H1 (cell line): ENCODE measurements at regions not wholly inside any gene's neighbourhood (a gene's known extent, or its start where the extent isn't known, plus 50 kb on each side); places are given as distances from the start of the nearest gene placed in this dataset.

ENCODE experiments used
- CTCF ChIA-PET: fragments of 300-600 bp; sonication (Branson Sonifier 250); formaldehyde crosslinking; loops from one replicate; lab custom pipeline; 2021; ENCODE audit not compliant: partially characterized antibody; lab: Charles Lee
- POLR2A ChIA-PET: fragments of 300-600 bp; sonication (Branson Sonifier 250); formaldehyde crosslinking; loops from one replicate; lab custom pipeline; 2021; ENCODE audit warnings: inconsistent platforms; ENCODE audit not compliant: partially characterized antibody; lab: Charles Lee
- DNase-seq, 2 experiments: peaks; one replicate each; pipeline versions ENCODE4 v3.0.0 to v3.0.0-alpha.2; 2010 to 2022; ENCODE audit warnings: low spot score in 2 of 2, low read depth in 1 of 2, mixed read lengths in 1 of 2
- FAIRE-seq: peaks from 2 replicates; lab custom pipeline; 2011; peaks lifted over from hg19 to GRCh38; lab: Jason Lieb, UNC
- H2AFZ ChIP-seq: 2 replicates; pipeline ENCODE4 v1.8.1; 2012; ENCODE audit warnings: low read length, inconsistent platforms
- H2AK5ac ChIP-seq: 2 replicates; pipeline ENCODE4 v1.6.1; 2013; ENCODE audit warnings: low read depth, low read length
- H2BK120ac ChIP-seq: replicated peaks from 2 replicates; pipeline ENCODE3; 2013; ENCODE audit warnings: low read depth, low read length, inconsistent platforms
- H2BK12ac ChIP-seq: 2 replicates; pipeline ENCODE4 v1.6.1; 2013; ENCODE audit warnings: low read depth, low read length
- H2BK15ac ChIP-seq: 2 replicates; pipeline ENCODE4 v1.6.1; 2013; ENCODE audit warnings: low read length
- H2BK20ac ChIP-seq: 2 replicates; pipeline ENCODE4 v1.6.1; 2013; ENCODE audit warnings: low read length
- H2BK5ac ChIP-seq: 2 replicates; pipeline ENCODE4 v1.6.1; 2013; ENCODE audit warnings: low read depth, low read length
- H3K14ac ChIP-seq: 2 replicates; pipeline ENCODE4 v1.6.1; 2013; ENCODE audit warnings: inconsistent platforms; ENCODE audit not compliant: insufficient read length
- H3K18ac ChIP-seq: 2 replicates; pipeline ENCODE4 v1.6.1; 2013; ENCODE audit warnings: low read length; ENCODE audit errors: extremely low read depth
- H3K23ac ChIP-seq: 2 replicates; pipeline ENCODE4 v1.6.1; 2013; ENCODE audit warnings: inconsistent platforms; ENCODE audit not compliant: insufficient read length
- H3K23me2 ChIP-seq: 2 replicates; pipeline ENCODE4 v1.6.1; 2013; ENCODE audit warnings: low read depth, low read length
- H3K27ac ChIP-seq: 2 replicates; pipeline ENCODE4 v1.6.1; 2011; ENCODE audit warnings: low read depth, low read length, inconsistent platforms
- H3K27me3 ChIP-seq, 4 experiments: replicated peaks in 1 of 4; 1 replicate in 1 of 4; 2 replicates in 3 of 4; pipeline versions ENCODE4 v1.6.1 to v1.8.1; 2011 to 2013; ENCODE audit warnings: low read length in 3 of 4, mild to moderate bottlenecking in 3 of 4, inconsistent platforms in 2 of 4, mixed read lengths in 2 of 4, moderate library complexity in 1 of 4; ENCODE audit not compliant: control insufficient read depth in 3 of 4, insufficient read depth in 3 of 4; ENCODE audit errors: extremely low read depth in 1 of 4
- H3K36me3 ChIP-seq, 4 experiments: 2 replicates each; pipeline versions ENCODE4 v1.6.1 to v1.8.1; 2011 to 2013; ENCODE audit warnings: mild to moderate bottlenecking in 4 of 4, low read length in 3 of 4, moderate library complexity in 2 of 4, control low read depth in 1 of 4, inconsistent platforms in 1 of 4; ENCODE audit not compliant: insufficient read depth in 4 of 4, control insufficient read depth in 2 of 4
- H3K4ac ChIP-seq: replicated peaks from 2 replicates; pipeline ENCODE3; 2013; ENCODE audit warnings: low read length, low read depth, mixed read lengths, inconsistent platforms; ENCODE audit not compliant: insufficient read length
- H3K4me1 ChIP-seq, 4 experiments: replicated peaks in 1 of 4; 1 replicate in 1 of 4; 2 replicates in 3 of 4; pipeline versions ENCODE4 v1.6.1 to v1.8.1; 2011 to 2013; ENCODE audit warnings: low read length in 3 of 4, inconsistent platforms in 2 of 4, mixed read lengths in 1 of 4; ENCODE audit not compliant: insufficient read depth in 4 of 4, control insufficient read depth in 3 of 4
- H3K4me2 ChIP-seq, 2 experiments: 2 replicates each; pipeline versions ENCODE4 v1.6.1 to v1.8.1; 2011 to 2013; ENCODE audit warnings: low read depth in 2 of 2, low read length in 2 of 2, control low read depth in 1 of 2, inconsistent platforms in 1 of 2, mild to moderate bottlenecking in 1 of 2; ENCODE audit not compliant: insufficient read depth in 1 of 2
- H3K4me3 ChIP-seq, 4 experiments: fragments of 200-600, 300-600 bp in 1 of 4; sonication (generic), shearing (Covaris generic), sonication (Bioruptor Twin) in 1 of 4; 2 replicates each; pipeline versions ENCODE4 v1.5.1 to v1.8.1; 2011 to 2016; ENCODE audit warnings: low read length in 4 of 4, low read depth in 3 of 4, control low read depth in 2 of 4, inconsistent platforms in 2 of 4, mild to moderate bottlenecking in 2 of 4, mixed read lengths in 1 of 4, moderate library complexity in 1 of 4; ENCODE audit not compliant: insufficient read depth in 2 of 4; ENCODE audit errors: extremely low read depth in 1 of 4
- H3K56ac ChIP-seq: replicated peaks from 2 replicates; pipeline ENCODE3; 2013; ENCODE audit warnings: low read depth, mild to moderate bottlenecking, mixed read lengths, low read length, inconsistent platforms; ENCODE audit not compliant: insufficient read length
- H3K79me1 ChIP-seq: 2 replicates; pipeline ENCODE4 v1.6.1; 2013; ENCODE audit warnings: low read depth, low read length, control low read depth
- H3K79me2 ChIP-seq, 2 experiments: 2 replicates each; pipeline versions ENCODE4 v1.6.1 to v1.8.1; 2012 to 2013; ENCODE audit warnings: low read length in 2 of 2, mild to moderate bottlenecking in 2 of 2, inconsistent platforms in 1 of 2; ENCODE audit not compliant: insufficient read depth in 2 of 2, control insufficient read depth in 1 of 2
- H3K9ac ChIP-seq, 4 experiments: replicated peaks in 1 of 4; 1 replicate in 1 of 4; 2 replicates in 3 of 4; pipeline versions ENCODE4 v1.6.1 to v1.8.1; 2011 to 2013; ENCODE audit warnings: low read depth in 3 of 4, low read length in 3 of 4, control low read depth in 2 of 4, mild to moderate bottlenecking in 2 of 4, moderate library complexity in 2 of 4, inconsistent platforms in 1 of 4; ENCODE audit errors: extremely low read depth in 1 of 4
- H3K9me3 ChIP-seq, 2 experiments: 2 replicates each; pipeline versions ENCODE4 v1.6.1 to v1.8.1; 2012 to 2013; ENCODE audit warnings: mild to moderate bottlenecking in 2 of 2, moderate library complexity in 2 of 2, control low read depth in 1 of 2, inconsistent platforms in 1 of 2, low read depth in 1 of 2, low read length in 1 of 2, mixed read lengths in 1 of 2; ENCODE audit not compliant: insufficient read depth in 2 of 2
- H4K20me1 ChIP-seq, 2 experiments: replicated peaks in 1 of 2; 2 replicates each; pipeline versions ENCODE3 to v1.8.1; 2011 to 2013; ENCODE audit warnings: inconsistent platforms in 2 of 2, low read length in 2 of 2, mild to moderate bottlenecking in 1 of 2; ENCODE audit not compliant: insufficient read depth in 2 of 2, control insufficient read depth in 1 of 2
- H4K5ac ChIP-seq: 2 replicates; pipeline ENCODE4 v1.6.1; 2013; ENCODE audit warnings: low read length, low read depth, mixed read lengths, inconsistent platforms; ENCODE audit not compliant: insufficient read length
- H4K8ac ChIP-seq: 2 replicates; pipeline ENCODE4 v1.8.0; 2013; ENCODE audit warnings: mild to moderate bottlenecking, moderate library complexity, low read length, inconsistent platforms; ENCODE audit not compliant: insufficient read depth; ENCODE audit errors: extremely low read depth
- H4K91ac ChIP-seq: replicated peaks from 2 replicates; pipeline ENCODE3; 2013; ENCODE audit warnings: low read length, mixed read lengths, inconsistent platforms; ENCODE audit not compliant: insufficient read length
- EGR1 ChIP-seq: IDR thresholded peaks from 2 replicates; pipeline ENCODE4 v1.6.1; 2011; ENCODE audit warnings: low read depth, low read length, borderline replicate concordance
- FOSL1 ChIP-seq: IDR thresholded peaks from 2 replicates; pipeline ENCODE4 v1.6.1; 2011; ENCODE audit warnings: mild to moderate bottlenecking, low read depth, low read length, moderate library complexity; ENCODE audit not compliant: insufficient read depth
- GABPA ChIP-seq: IDR thresholded peaks from 2 replicates; pipeline ENCODE4 v1.6.1; 2011; ENCODE audit warnings: mild to moderate bottlenecking, low read length, moderate library complexity, borderline replicate concordance; ENCODE audit not compliant: insufficient read depth
- JUN ChIP-seq: IDR thresholded peaks from 2 replicates; pipeline ENCODE4 v1.6.1; 2011; ENCODE audit warnings: low read depth, mild to moderate bottlenecking, improper control_type of control experiment, low read length
- POU5F1 ChIP-seq: IDR thresholded peaks from 2 replicates; pipeline ENCODE4 v1.6.1; 2011; ENCODE audit warnings: low read depth, mild to moderate bottlenecking, low read length, moderate library complexity
- TAF7 ChIP-seq: optimal IDR thresholded peaks from 2 replicates; pipeline ENCODE3; 2011; ENCODE audit warnings: low read depth, mild to moderate bottlenecking, inconsistent platforms, low read length, moderate library complexity, borderline replicate concordance
- WGBS, 2 experiments: shearing (Covaris generic) in 1 of 2; methylation state at CpG; one replicate each; pipeline versions ENCODE4 v1.1.6 to v1.1.7; 2013 to 2015; ENCODE audit warnings: low lambda C conversion rate in 2 of 2, mixed read lengths in 2 of 2, inconsistent platforms in 1 of 2, low coverage in 1 of 2, missing lambda C conversion rate in 1 of 2; ENCODE audit not compliant: insufficient replicate concordance in 2 of 2, insufficient coverage in 1 of 2, insufficient read length in 1 of 2; ENCODE audit errors: extremely low coverage in 1 of 2, missing lambda C conversion rate in 1 of 2; 5-methylcytosine and 5-hydroxymethylcytosine counted together

GRCh38 chr1:157277913-157278312, 139.7 kb upstream of the ETV3 start:
- H3K14ac ChIP-seq, result no peak overlapping the region
- H3K27me3 ChIP-seq, result peaks cover 0 to 7% (median 3%) of the 10 kb centered on the region in 4 experiments; a peak in 4 of 7 replicates
- no peak overlapping the region for H3K4ac ChIP-seq
- no peak overlapping the region for H2AFZ ChIP-seq
- H4K5ac ChIP-seq, result no peak overlapping the region
- no peak overlapping the region for H2BK15ac ChIP-seq
- H3K27ac ChIP-seq, result no peak overlapping the region
- no peak overlapping the region for H4K8ac ChIP-seq
- no peaks in the 10 kb centered on the region for H3K36me3 ChIP-seq
- H3K9ac ChIP-seq, result no peak overlapping the region
- DNase-seq (no peak), FAIRE-seq (no peak)
- H2BK12ac ChIP-seq, result no peak overlapping the region
- H3K9me3 ChIP-seq, result no peaks in the 10 kb centered on the region
- H3K4me2 ChIP-seq, result no peak overlapping the region
- no peak overlapping the region; the same call in none of the 2 replicates for H3K18ac ChIP-seq
- H3K23ac ChIP-seq, result no peak overlapping the region
- H4K91ac ChIP-seq, result no peak overlapping the region
- POLR2A ChIA-PET, result no interaction called here
- TF ChIP-seq POU5F1 (no peak), TAF7 (no peak), FOSL1 (no peak), EGR1 (no peak), GABPA (no peak), JUN (no peak)
- H2BK5ac ChIP-seq, result no peak overlapping the region
- H3K23me2 ChIP-seq, result peaks cover 18% of the 10 kb centered on the region; the same call in 1 of the 2 replicates
- no peak overlapping the region for H3K4me3 ChIP-seq
- no peaks in the 10 kb centered on the region for H4K20me1 ChIP-seq
- H2AK5ac ChIP-seq, result no peak overlapping the region
- CTCF ChIA-PET, result interaction anchor here (0.8 to 1.5 kb wide), 4 partner anchors 14 to 217 kb away, joined by 3 to 5 read pairs (median 3); no protein-coding TSS in a partner anchor
- peaks cover 0 to 14% (median 8%) of the 10 kb centered on the region in 4 experiments; a peak in 6 of 7 replicates for H3K4me1 ChIP-seq
- H3K79me1 ChIP-seq, result no peaks in the 10 kb centered on the region
- no peak overlapping the region for H3K56ac ChIP-seq
- no peak overlapping the region for H2BK120ac ChIP-seq
- H2BK20ac ChIP-seq, result 0 out of 2 replicates have a peak overlapping the region, but pooled peaks have one; percentile 32
- no peaks in the 10 kb centered on the region for H3K79me2 ChIP-seq
- 83 to 100% methylated on average over 1 to 3 of the region's 3 CpGs for WGBS, 2 experiments
